H1 (cell line): ENCODE measurements at regions not wholly inside any gene's neighbourhood (a gene's known extent, or its start where the extent isn't known, plus 50 kb on each side); places are given as distances from the start of the nearest gene placed in this dataset.

Experiments used
- CTCF ChIA-PET: fragments of 300-600 bp; sonication (Branson Sonifier 250); formaldehyde crosslinking; loops from one replicate; lab custom pipeline; 2021; ENCODE audit not compliant: partially characterized antibody; lab: Charles Lee
- POLR2A ChIA-PET: fragments of 300-600 bp; sonication (Branson Sonifier 250); formaldehyde crosslinking; loops from one replicate; lab custom pipeline; 2021; ENCODE audit warnings: inconsistent platforms; ENCODE audit not compliant: partially characterized antibody; lab: Charles Lee
- DNase-seq, 2 experiments: peaks; one replicate each; pipeline versions ENCODE4 v3.0.0 to v3.0.0-alpha.2; 2010 to 2022; ENCODE audit warnings: low spot score in 2 of 2, low read depth in 1 of 2, mixed read lengths in 1 of 2
- FAIRE-seq: peaks from 2 replicates; lab custom pipeline; 2011; peaks lifted over from hg19 to GRCh38; lab: Jason Lieb, UNC
- H2AFZ ChIP-seq: 2 replicates; pipeline ENCODE4 v1.8.1; 2012; ENCODE audit warnings: low read length, inconsistent platforms
- H2AK5ac ChIP-seq: 2 replicates; pipeline ENCODE4 v1.6.1; 2013; ENCODE audit warnings: low read depth, low read length
- H2BK120ac ChIP-seq: replicated peaks from 2 replicates; pipeline ENCODE3; 2013; ENCODE audit warnings: low read depth, low read length, inconsistent platforms
- H2BK12ac ChIP-seq: 2 replicates; pipeline ENCODE4 v1.6.1; 2013; ENCODE audit warnings: low read depth, low read length
- H2BK15ac ChIP-seq: 2 replicates; pipeline ENCODE4 v1.6.1; 2013; ENCODE audit warnings: low read length
- H2BK20ac ChIP-seq: 2 replicates; pipeline ENCODE4 v1.6.1; 2013; ENCODE audit warnings: low read length
- H2BK5ac ChIP-seq: 2 replicates; pipeline ENCODE4 v1.6.1; 2013; ENCODE audit warnings: low read depth, low read length
- H3K14ac ChIP-seq: 2 replicates; pipeline ENCODE4 v1.6.1; 2013; ENCODE audit warnings: inconsistent platforms; ENCODE audit not compliant: insufficient read length
- H3K18ac ChIP-seq: 2 replicates; pipeline ENCODE4 v1.6.1; 2013; ENCODE audit warnings: low read length; ENCODE audit errors: extremely low read depth
- H3K23ac ChIP-seq: 2 replicates; pipeline ENCODE4 v1.6.1; 2013; ENCODE audit warnings: inconsistent platforms; ENCODE audit not compliant: insufficient read length
- H3K23me2 ChIP-seq: 2 replicates; pipeline ENCODE4 v1.6.1; 2013; ENCODE audit warnings: low read depth, low read length
- H3K27ac ChIP-seq: 2 replicates; pipeline ENCODE4 v1.6.1; 2011; ENCODE audit warnings: low read depth, low read length, inconsistent platforms
- H3K27me3 ChIP-seq, 4 experiments: replicated peaks in 1 of 4; 1 replicate in 1 of 4; 2 replicates in 3 of 4; pipeline versions ENCODE4 v1.6.1 to v1.8.1; 2011 to 2013; ENCODE audit warnings: low read length in 3 of 4, mild to moderate bottlenecking in 3 of 4, inconsistent platforms in 2 of 4, mixed read lengths in 2 of 4, moderate library complexity in 1 of 4; ENCODE audit not compliant: control insufficient read depth in 3 of 4, insufficient read depth in 3 of 4; ENCODE audit errors: extremely low read depth in 1 of 4
- H3K36me3 ChIP-seq, 4 experiments: 2 replicates each; pipeline versions ENCODE4 v1.6.1 to v1.8.1; 2011 to 2013; ENCODE audit warnings: mild to moderate bottlenecking in 4 of 4, low read length in 3 of 4, moderate library complexity in 2 of 4, control low read depth in 1 of 4, inconsistent platforms in 1 of 4; ENCODE audit not compliant: insufficient read depth in 4 of 4, control insufficient read depth in 2 of 4
- H3K4ac ChIP-seq: replicated peaks from 2 replicates; pipeline ENCODE3; 2013; ENCODE audit warnings: low read length, low read depth, mixed read lengths, inconsistent platforms; ENCODE audit not compliant: insufficient read length
- H3K4me1 ChIP-seq, 4 experiments: replicated peaks in 1 of 4; 1 replicate in 1 of 4; 2 replicates in 3 of 4; pipeline versions ENCODE4 v1.6.1 to v1.8.1; 2011 to 2013; ENCODE audit warnings: low read length in 3 of 4, inconsistent platforms in 2 of 4, mixed read lengths in 1 of 4; ENCODE audit not compliant: insufficient read depth in 4 of 4, control insufficient read depth in 3 of 4
- H3K4me2 ChIP-seq, 2 experiments: 2 replicates each; pipeline versions ENCODE4 v1.6.1 to v1.8.1; 2011 to 2013; ENCODE audit warnings: low read depth in 2 of 2, low read length in 2 of 2, control low read depth in 1 of 2, inconsistent platforms in 1 of 2, mild to moderate bottlenecking in 1 of 2; ENCODE audit not compliant: insufficient read depth in 1 of 2
- H3K4me3 ChIP-seq, 4 experiments: fragments of 200-600, 300-600 bp in 1 of 4; sonication (generic), shearing (Covaris generic), sonication (Bioruptor Twin) in 1 of 4; 2 replicates each; pipeline versions ENCODE4 v1.5.1 to v1.8.1; 2011 to 2016; ENCODE audit warnings: low read length in 4 of 4, low read depth in 3 of 4, control low read depth in 2 of 4, inconsistent platforms in 2 of 4, mild to moderate bottlenecking in 2 of 4, mixed read lengths in 1 of 4, moderate library complexity in 1 of 4; ENCODE audit not compliant: insufficient read depth in 2 of 4; ENCODE audit errors: extremely low read depth in 1 of 4
- H3K56ac ChIP-seq: replicated peaks from 2 replicates; pipeline ENCODE3; 2013; ENCODE audit warnings: low read depth, mild to moderate bottlenecking, mixed read lengths, low read length, inconsistent platforms; ENCODE audit not compliant: insufficient read length
- H3K79me1 ChIP-seq: 2 replicates; pipeline ENCODE4 v1.6.1; 2013; ENCODE audit warnings: low read depth, low read length, control low read depth
- H3K79me2 ChIP-seq, 2 experiments: 2 replicates each; pipeline versions ENCODE4 v1.6.1 to v1.8.1; 2012 to 2013; ENCODE audit warnings: low read length in 2 of 2, mild to moderate bottlenecking in 2 of 2, inconsistent platforms in 1 of 2; ENCODE audit not compliant: insufficient read depth in 2 of 2, control insufficient read depth in 1 of 2
- H3K9ac ChIP-seq, 4 experiments: replicated peaks in 1 of 4; 1 replicate in 1 of 4; 2 replicates in 3 of 4; pipeline versions ENCODE4 v1.6.1 to v1.8.1; 2011 to 2013; ENCODE audit warnings: low read depth in 3 of 4, low read length in 3 of 4, control low read depth in 2 of 4, mild to moderate bottlenecking in 2 of 4, moderate library complexity in 2 of 4, inconsistent platforms in 1 of 4; ENCODE audit errors: extremely low read depth in 1 of 4
- H3K9me3 ChIP-seq, 2 experiments: 2 replicates each; pipeline versions ENCODE4 v1.6.1 to v1.8.1; 2012 to 2013; ENCODE audit warnings: mild to moderate bottlenecking in 2 of 2, moderate library complexity in 2 of 2, control low read depth in 1 of 2, inconsistent platforms in 1 of 2, low read depth in 1 of 2, low read length in 1 of 2, mixed read lengths in 1 of 2; ENCODE audit not compliant: insufficient read depth in 2 of 2
- H4K20me1 ChIP-seq, 2 experiments: replicated peaks in 1 of 2; 2 replicates each; pipeline versions ENCODE3 to v1.8.1; 2011 to 2013; ENCODE audit warnings: inconsistent platforms in 2 of 2, low read length in 2 of 2, mild to moderate bottlenecking in 1 of 2; ENCODE audit not compliant: insufficient read depth in 2 of 2, control insufficient read depth in 1 of 2
- H4K5ac ChIP-seq: 2 replicates; pipeline ENCODE4 v1.6.1; 2013; ENCODE audit warnings: low read length, low read depth, mixed read lengths, inconsistent platforms; ENCODE audit not compliant: insufficient read length
- H4K8ac ChIP-seq: 2 replicates; pipeline ENCODE4 v1.8.0; 2013; ENCODE audit warnings: mild to moderate bottlenecking, moderate library complexity, low read length, inconsistent platforms; ENCODE audit not compliant: insufficient read depth; ENCODE audit errors: extremely low read depth
- H4K91ac ChIP-seq: replicated peaks from 2 replicates; pipeline ENCODE3; 2013; ENCODE audit warnings: low read length, mixed read lengths, inconsistent platforms; ENCODE audit not compliant: insufficient read length
- RBBP5 ChIP-seq: IDR thresholded peaks from 2 replicates; pipeline ENCODE4 v1.7.1; 2012; ENCODE audit warnings: low read depth, mild to moderate bottlenecking, inconsistent platforms, low read length, moderate library complexity, borderline replicate concordance
- RXRA ChIP-seq: IDR thresholded peaks from 2 replicates; pipeline ENCODE4 v1.6.1; 2011; ENCODE audit warnings: low read depth, mild to moderate bottlenecking, low read length, moderate library complexity; ENCODE audit not compliant: insufficient read depth
- SIX5 ChIP-seq: IDR thresholded peaks from 2 replicates; pipeline ENCODE4 v1.6.1; 2011; ENCODE audit warnings: mild to moderate bottlenecking, low read depth, low read length
- WGBS, 2 experiments: shearing (Covaris generic) in 1 of 2; methylation state at CpG; one replicate each; pipeline versions ENCODE4 v1.1.6 to v1.1.7; 2013 to 2015; ENCODE audit warnings: low lambda C conversion rate in 2 of 2, mixed read lengths in 2 of 2, inconsistent platforms in 1 of 2, low coverage in 1 of 2, missing lambda C conversion rate in 1 of 2; ENCODE audit not compliant: insufficient replicate concordance in 2 of 2, insufficient coverage in 1 of 2, insufficient read length in 1 of 2; ENCODE audit errors: extremely low coverage in 1 of 2, missing lambda C conversion rate in 1 of 2; 5-methylcytosine and 5-hydroxymethylcytosine counted together

DNA sequence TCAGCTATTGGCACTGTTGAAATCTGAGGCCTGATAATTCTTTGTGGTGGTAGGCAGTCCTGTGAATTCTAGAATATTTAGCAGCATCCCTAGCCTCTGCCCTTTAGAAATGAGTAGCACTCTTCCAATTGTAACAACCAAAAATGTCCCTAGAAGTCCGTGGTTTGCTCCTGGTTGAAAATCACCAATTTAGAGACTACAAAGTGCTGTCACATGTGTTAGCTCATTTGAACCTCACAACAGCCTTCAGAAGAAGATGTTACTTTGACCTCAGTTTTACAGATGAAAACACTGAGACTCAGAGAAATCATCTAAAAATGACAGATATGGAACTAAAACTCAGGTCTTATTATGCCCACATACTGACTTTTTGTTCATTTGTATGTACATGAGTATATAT, 103.2 kb downstream of the TANC2 start:
- Histone ChIP-seq H4K8ac (no peak overlapping the region), H3K4ac (no peak overlapping the region), H3K9me3 (no peaks in the 10 kb centered on the region), H3K18ac (no peak overlapping the region), H2BK15ac (no peak overlapping the region), H3K27ac (no peak overlapping the region)
- DNase-seq, result no peak
- TF ChIP-seq RBBP5, result no peak
- no peak for TF ChIP-seq SIX5
- no peak for TF ChIP-seq RXRA
- TF ChIP-seq, all 59 proteins: peak for 0
- ChIA-PET CTCF (no interaction called here), POLR2A (no interaction called here)
- Histone ChIP-seq H3K36me3 (no peaks in the 10 kb centered on the region), H3K56ac (no peak overlapping the region), H2BK12ac (no peak overlapping the region), H3K4me2 (no peak overlapping the region), H3K4me3 (no peak overlapping the region), H3K23me2 (no peaks in the 10 kb centered on the region), H4K20me1 (no peaks in the 10 kb centered on the region), H3K4me1 (peaks cover 0 to 3% (median 0%) of the 10 kb centered on the region in 4 experiments; a peak in 1 of 7 replicates), H3K79me1 (no peaks in the 10 kb centered on the region), H4K91ac (no peak overlapping the region), H2BK120ac (no peak overlapping the region), H2AK5ac (no peak overlapping the region), H3K23ac (no peak overlapping the region), H3K9ac (no peak overlapping the region), H3K79me2 (no peaks in the 10 kb centered on the region), H2BK20ac (no peak overlapping the region), H2BK5ac (no peak overlapping the region), H3K14ac (no peak overlapping the region), H2AFZ (no peak overlapping the region), H3K27me3 (no peaks in the 10 kb centered on the region), H4K5ac (no peak overlapping the region)
- WGBS, 2 experiments, result 68% methylated on average over 1 of the region's 1 CpG; no CpG with 5 or more reads in 1 of the 2 experiments
- no peak for FAIRE-seq
